Fibroblast of peridontal ligament (primary cell): ENCODE measurements at regions not wholly inside any gene's neighbourhood (a gene's known extent, or its start where the extent isn't known, plus 50 kb on each side); places are given as distances from the start of the nearest gene placed in this dataset.

ENCODE experiments used
- DNase-seq: peaks from one replicate; pipeline ENCODE4 v3.0.0-alpha.2; 2010; ENCODE audit errors: extremely low read depth

- no peak for DNase-seq
Measured at GRCh38 chr7:131218727-131219128, 108.9 kb upstream of the MKLN1 start.

- no peak for DNase-seq
Measured at GRCh38 chr7:131219312-131220041, 108.2 kb upstream of the MKLN1 start.

GRCh38 chr7:131221061-131221460 lies 106.6 kb upstream of the MKLN1 start:
- no peak for DNase-seq

- no peak for DNase-seq
Measured at GRCh38 chr7:131222171-131222570, 105.5 kb upstream of the MKLN1 start.

- DNase-seq = no peak
Measured at GRCh38 chr7:131223151-131223550, 104.5 kb upstream of the MKLN1 start.

GRCh38 chr7:131224996-131225395 lies 102.7 kb upstream of the MKLN1 start:
- no peak for DNase-seq

- peak; percentile 87 for DNase-seq
Measured at GRCh38 chr7:131225619-131226513, 101.8 kb upstream of the MKLN1 start.

GRCh38 chr7:131226514-131226865 lies 101.2 kb upstream of the MKLN1 start:
- DNase-seq = no peak

- peak; percentile 64 for DNase-seq
Measured at GRCh38 chr7:131231381-131232220, 96.1 kb upstream of the MKLN1 start.

- no peak for DNase-seq
Measured at GRCh38 chr7:131232768-131233167, 94.9 kb upstream of the MKLN1 start.

GRCh38 chr7:131233193-131233592 lies 94.5 kb upstream of the MKLN1 start:
- no peak for DNase-seq

GRCh38 chr7:131234719-131235488 lies 92.8 kb upstream of the MKLN1 start:
- DNase-seq = no peak

GRCh38 chr7:131235489-131236317 lies 92.0 kb upstream of the MKLN1 start:
- DNase-seq = peak; percentile 96

GRCh38 chr7:131236318-131236672 lies 91.4 kb upstream of the MKLN1 start:
- DNase-seq = no peak

GRCh38 chr7:131238347-131238931 lies 89.2 kb upstream of the MKLN1 start:
- peak; percentile 45 for DNase-seq

GRCh38 chr7:131241386-131241785 lies 86.3 kb upstream of the MKLN1 start:
- no peak for DNase-seq

GRCh38 chr7:131242123-131242650 lies 85.5 kb upstream of the MKLN1 start:
- no peak for DNase-seq

- peak; percentile 90 for DNase-seq
Measured at GRCh38 chr7:131244259-131244852, 83.3 kb upstream of the MKLN1 start.

- DNase-seq = peak; percentile 99
Measured at GRCh38 chr7:131249003-131249402, 78.7 kb upstream of the MKLN1 start.

- no peak for DNase-seq
Measured at GRCh38 chr7:131249483-131249882, 78.2 kb upstream of the MKLN1 start.
